Keratinocyte (primary cell): ENCODE measurements at regions not wholly inside any gene's neighbourhood (a gene's known extent, or its start where the extent isn't known, plus 50 kb on each side); places are given as distances from the start of the nearest gene placed in this dataset.

ENCODE experiments used
- DNase-seq: peaks from one replicate; pipeline ENCODE4 v3.0.0-alpha.2; 2011; ENCODE audit warnings: low read depth, missing footprints, low spot score
- FAIRE-seq: peaks from 2 replicates; lab custom pipeline; 2011; peaks lifted over from hg19 to GRCh38; lab: Jason Lieb, UNC
- H2AFZ ChIP-seq: 2 replicates; pipeline ENCODE4 v1.6.0; 2012; ENCODE audit warnings: low read length, control low read depth, inconsistent platforms; ENCODE audit not compliant: control insufficient read depth
- H3K27ac ChIP-seq: 2 replicates; pipeline ENCODE4 v1.5.1; 2011; ENCODE audit warnings: low read length; ENCODE audit not compliant: control insufficient read depth, insufficient read depth
- H3K27me3 ChIP-seq: 3 replicates; pipeline ENCODE4 v1.6.0; 2011; ENCODE audit warnings: low read length; ENCODE audit not compliant: control insufficient read depth, insufficient read depth; ENCODE audit errors: extremely low read depth
- H3K36me3 ChIP-seq, 2 experiments: 2 replicates in 1 of 2; 3 replicates in 1 of 2; pipeline ENCODE4 v1.5.1; 2011; ENCODE audit warnings: low read length in 2 of 2, mild to moderate bottlenecking in 1 of 2; ENCODE audit not compliant: control insufficient read depth in 2 of 2, insufficient read depth in 2 of 2; ENCODE audit errors: extremely low read depth in 1 of 2
- H3K4me1 ChIP-seq: 3 replicates; pipeline ENCODE4 v1.5.1; 2011; ENCODE audit warnings: low read length; ENCODE audit not compliant: control insufficient read depth, insufficient read depth; ENCODE audit errors: extremely low read depth
- H3K4me2 ChIP-seq: 3 replicates; pipeline ENCODE4 v1.6.0; 2011; ENCODE audit warnings: low read depth, low read length; ENCODE audit not compliant: control insufficient read depth, insufficient read depth; ENCODE audit errors: extremely low read depth
- H3K4me3 ChIP-seq, 3 experiments: fragments of 200-600 bp in 1 of 3; sonication (generic) in 1 of 3; 2 replicates in 2 of 3; 3 replicates in 1 of 3; pipeline ENCODE4 v1.5.1; 2011 to 2016; ENCODE audit warnings: low read length in 3 of 3, mild to moderate bottlenecking in 3 of 3, control low read depth in 2 of 3, inconsistent platforms in 1 of 3, low read depth in 1 of 3, mixed read lengths in 1 of 3, mixed run types in 1 of 3, moderate library complexity in 1 of 3; ENCODE audit not compliant: control insufficient read depth in 2 of 3, insufficient read depth in 2 of 3; ENCODE audit errors: extremely low read depth in 1 of 3
- H3K79me2 ChIP-seq: 2 replicates; pipeline ENCODE4 v1.6.0; 2012; ENCODE audit warnings: low read length; ENCODE audit not compliant: control insufficient read depth, insufficient read depth
- H3K9ac ChIP-seq: 3 replicates; pipeline ENCODE4 v1.6.0; 2011; ENCODE audit warnings: low read length; ENCODE audit not compliant: control insufficient read depth, insufficient read depth; ENCODE audit errors: extremely low read depth
- H3K9me1 ChIP-seq: 3 replicates; pipeline ENCODE4 v1.6.0; 2011; ENCODE audit warnings: low read length; ENCODE audit not compliant: control insufficient read depth, insufficient read depth; ENCODE audit errors: extremely low read depth
- H3K9me3 ChIP-seq: 2 replicates; pipeline ENCODE4 v1.5.1; 2012; ENCODE audit warnings: low read depth, low read length; ENCODE audit not compliant: control insufficient read depth
- H4K20me1 ChIP-seq: 3 replicates; pipeline ENCODE4 v1.6.0; 2011; ENCODE audit warnings: low read length; ENCODE audit not compliant: control insufficient read depth, insufficient read depth; ENCODE audit errors: extremely low read depth
- CTCF ChIP-seq, 3 experiments: IDR thresholded peaks in 1 of 3; conservative IDR thresholded peaks in 1 of 3; optimal IDR thresholded peaks in 1 of 3; 2 replicates in 2 of 3; 3 replicates in 1 of 3; pipeline versions ENCODE3 to v1.5.1; 2011; ENCODE audit warnings: low read length in 3 of 3, mild to moderate bottlenecking in 3 of 3, moderate library complexity in 2 of 3, control low read depth in 1 of 3, inconsistent platforms in 1 of 3; ENCODE audit not compliant: insufficient read depth in 2 of 3; ENCODE audit errors: extremely low read depth in 1 of 3
- EZH2 ChIP-seq: IDR thresholded peaks from one replicate; pipeline ENCODE4 v1.6.1; 2012; ENCODE audit warnings: inconsistent platforms, mild to moderate bottlenecking, low read length, moderate library complexity
- dilution Hi-C: fragments of 300-500 bp; cut with MboI; formaldehyde crosslinking; loops from one replicate; pipeline ENCODE4 v1.7.0; 2020; ENCODE audit warnings: low sequenced_read_pairs; ENCODE audit not compliant: extremely low pct_ligation_motif_present

GRCh38 chr5:175202463-175203068 is 241.4 kb downstream of the DRD1 start:
- DNase-seq (no peak), FAIRE-seq (peak; percentile 75)
- Histone ChIP-seq H3K9ac (no peak overlapping the region), H3K27me3 (no peaks in the 10 kb centered on the region), H2AFZ (no peak overlapping the region), H3K9me3 (no peaks in the 10 kb centered on the region), H3K36me3 (no peaks in the 10 kb centered on the region), H3K27ac (no peak overlapping the region), H3K9me1 (no peaks in the 10 kb centered on the region), H4K20me1 (no peaks in the 10 kb centered on the region), H3K4me3 (no peak overlapping the region), H3K4me2 (peak overlapping the region; percentile 18), H3K4me1 (peaks cover 7% of the 10 kb centered on the region), H3K79me2 (no peaks in the 10 kb centered on the region)
- dilution Hi-C loops: no loop called here
- no peak for TF ChIP-seq EZH2
- TF ChIP-seq CTCF (optimal IDR thresholded peaks at IDR 0.05 in 1 of 3, IDR thresholded peaks at IDR 0.05 in 1 of 3, conservative IDR thresholded peaks at IDR 0.05 in 1 of 3; ENCODE audit: extremely low read depth in 1 of 3, insufficient read depth in 2 of 3, low read length in 3 of 3): no peak

DNA sequence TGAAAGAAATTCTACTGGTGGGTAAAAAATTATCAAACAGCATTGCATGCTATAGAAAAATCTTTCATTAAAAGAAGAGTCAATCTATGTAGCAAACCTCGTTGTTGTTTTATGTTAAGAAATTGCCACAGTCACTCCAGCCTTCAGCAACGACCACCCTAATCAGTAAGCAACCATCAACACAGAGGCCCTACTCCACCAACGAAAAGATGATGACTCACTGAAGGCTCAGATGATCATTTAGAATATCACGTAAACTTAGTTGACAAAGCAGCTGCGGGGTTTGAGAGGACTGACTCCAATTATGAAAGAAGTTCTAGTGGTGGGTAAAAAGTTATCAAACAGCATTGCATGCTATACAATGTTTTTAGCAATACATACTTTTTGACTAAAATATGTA is 242.6 kb downstream of the DRD1 start:
- Histone ChIP-seq H3K4me2 (no peak overlapping the region), H3K4me3 (no peak overlapping the region), H4K20me1 (no peaks in the 10 kb centered on the region), H3K4me1 (peaks cover 7% of the 10 kb centered on the region), H3K9ac (no peak overlapping the region), H3K27me3 (no peaks in the 10 kb centered on the region), H2AFZ (no peak overlapping the region), H3K27ac (no peak overlapping the region), H3K79me2 (no peaks in the 10 kb centered on the region), H3K9me3 (no peaks in the 10 kb centered on the region), H3K36me3 (no peaks in the 10 kb centered on the region), H3K9me1 (no peaks in the 10 kb centered on the region)
- TF ChIP-seq CTCF (optimal IDR thresholded peaks at IDR 0.05 in 1 of 3, IDR thresholded peaks at IDR 0.05 in 1 of 3, conservative IDR thresholded peaks at IDR 0.05 in 1 of 3; ENCODE audit: extremely low read depth in 1 of 3, insufficient read depth in 2 of 3, low read length in 3 of 3) (no peak), EZH2 (no peak)
- no peak for DNase-seq
- FAIRE-seq: no peak
- dilution Hi-C loops: no loop called here
